Epithelial cell of proximal tubule (primary cell): ENCODE measurements at regions not wholly inside any gene's neighbourhood (a gene's known extent, or its start where the extent isn't known, plus 50 kb on each side); places are given as distances from the start of the nearest gene placed in this dataset.

Experiments used
- DNase-seq: peaks from one replicate; pipeline ENCODE4 v3.0.0-alpha.2; 2011; ENCODE audit warnings: low read depth
- H3K4me3 ChIP-seq: 2 replicates; pipeline ENCODE4 v1.5.1; 2011; ENCODE audit warnings: low read depth, mild to moderate bottlenecking, low read length
- CTCF ChIP-seq: conservative IDR thresholded peaks from 2 replicates; pipeline ENCODE4 v1.5.1; 2012; ENCODE audit warnings: low read depth, mild to moderate bottlenecking, low read length

DNA sequence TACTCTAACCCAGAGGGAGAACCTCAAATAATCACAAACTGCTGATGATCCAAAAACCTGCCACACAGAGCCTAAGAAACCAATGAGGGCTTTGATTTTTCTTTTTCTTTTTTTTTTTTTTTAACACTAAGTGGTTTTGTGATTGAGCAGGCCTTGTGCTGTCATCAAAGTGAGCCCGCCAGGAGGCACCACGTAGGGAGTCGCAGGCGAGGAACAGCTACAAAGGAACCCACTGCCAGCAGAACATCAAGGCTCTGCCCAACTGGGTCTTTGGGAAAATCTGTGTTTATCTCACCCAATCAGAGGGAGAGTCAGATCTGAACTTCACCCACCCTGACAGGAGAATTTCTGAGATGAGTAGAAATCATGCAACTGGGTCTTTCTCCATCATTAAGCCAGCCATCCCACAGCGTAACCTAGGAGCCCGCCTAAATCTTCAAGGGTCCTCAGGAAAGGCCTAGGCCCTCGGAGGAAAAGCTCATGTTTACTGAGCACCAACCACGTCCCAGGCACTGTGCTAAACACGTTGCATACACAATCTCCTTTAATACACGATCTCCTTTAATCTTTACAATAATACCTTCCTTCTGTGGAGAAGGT lies 126.9 kb upstream of the FSTL4 start:
- TF ChIP-seq CTCF: no peak
- no peak overlapping the region for H3K4me3 ChIP-seq
- no peak for DNase-seq

DNA sequence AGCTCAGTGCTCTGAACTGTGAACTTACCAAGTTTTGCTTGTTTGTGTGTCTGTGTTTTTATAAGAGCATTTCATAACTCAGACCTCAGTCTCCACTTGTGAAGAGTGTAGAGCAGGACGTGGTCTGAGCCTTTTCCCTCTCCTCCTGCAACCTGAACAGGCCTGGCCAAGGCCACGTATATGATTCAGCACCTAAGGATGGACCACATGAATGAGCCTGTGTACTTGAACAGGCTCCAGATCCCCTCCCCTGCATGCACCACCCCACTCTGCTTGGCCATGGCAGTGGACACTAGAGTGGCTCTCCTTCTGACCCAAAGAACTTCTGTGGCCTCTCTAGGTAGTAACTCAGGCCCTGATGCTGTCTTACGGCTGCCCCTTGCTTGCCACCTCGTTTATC lies 125.9 kb upstream of the FSTL4 start:
- TF ChIP-seq CTCF: no peak
- no peak for DNase-seq
- H3K4me3 ChIP-seq: no peak overlapping the region

DNA sequence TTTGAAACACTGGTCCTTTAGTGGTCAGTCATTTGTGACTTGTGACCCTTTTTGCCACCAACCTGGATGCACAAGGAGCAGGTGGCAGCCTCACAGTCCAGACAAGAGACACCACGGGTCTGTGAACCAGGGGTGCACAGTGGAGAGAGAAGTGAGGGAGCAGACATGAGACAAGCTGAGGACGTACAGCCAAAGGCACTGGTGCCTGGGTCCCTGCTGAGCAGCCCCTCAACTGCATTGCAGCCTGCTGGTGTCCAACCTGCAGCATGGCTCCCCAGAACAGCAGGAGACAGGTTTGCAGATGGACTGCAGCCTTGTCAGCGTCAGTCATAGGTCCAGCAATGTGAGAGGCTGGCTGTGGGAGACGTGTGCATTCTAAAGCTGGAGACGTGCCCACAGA lies 124.2 kb upstream of the FSTL4 start:
- no peak overlapping the region for H3K4me3 ChIP-seq
- DNase-seq: no peak
- no peak for TF ChIP-seq CTCF

DNA sequence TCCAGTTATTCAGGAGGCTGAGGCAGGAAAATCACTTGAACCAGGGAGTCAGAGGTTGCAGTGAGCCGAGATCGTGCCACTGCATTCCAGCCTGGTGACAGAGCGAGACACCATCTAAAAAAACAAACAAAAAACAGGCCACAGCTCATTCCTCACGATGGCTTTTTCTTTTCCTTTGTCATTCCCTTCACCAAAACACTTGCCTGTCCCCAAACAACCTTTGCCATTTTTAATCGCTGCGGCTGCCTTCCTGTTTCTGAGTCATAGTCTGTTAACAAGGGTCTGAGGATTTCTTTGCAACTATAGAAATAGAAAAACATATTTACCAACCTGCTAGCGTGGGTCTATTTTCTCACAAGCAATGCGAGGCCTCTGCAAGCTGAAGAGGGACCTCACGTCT lies 123.0 kb upstream of the FSTL4 start:
- H3K4me3 ChIP-seq: no peak overlapping the region
- no peak for TF ChIP-seq CTCF
- no peak for DNase-seq

DNA sequence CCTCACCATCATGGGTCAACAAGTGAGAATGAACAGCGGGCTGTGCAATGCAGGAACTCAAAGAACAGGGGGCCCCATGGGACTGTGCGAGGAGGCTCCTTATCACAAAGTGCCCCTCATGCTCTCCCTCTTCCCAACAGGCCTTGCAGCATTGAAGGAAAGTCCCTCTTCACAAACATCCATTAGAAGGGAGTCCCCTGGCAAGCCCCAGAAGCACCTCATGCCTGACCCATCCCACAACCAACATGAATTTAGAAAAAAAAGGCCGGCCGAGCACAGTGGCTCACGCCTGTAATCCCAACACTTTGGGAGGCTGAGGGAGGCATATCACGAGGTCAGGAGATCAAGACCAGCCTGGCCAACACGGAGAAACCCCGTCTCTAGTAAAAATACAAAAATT lies 122.6 kb upstream of the FSTL4 start:
- no peak for DNase-seq
- H3K4me3 ChIP-seq: no peak overlapping the region
- TF ChIP-seq CTCF: no peak

- H3K4me3 ChIP-seq: no peak overlapping the region
- DNase-seq: no peak
- TF ChIP-seq CTCF: no peak
Measured at GRCh38 chr5:133732536-133732935, 120.2 kb upstream of the FSTL4 start.

GRCh38 chr5:133731951-133732350 lies 119.6 kb upstream of the FSTL4 start:
- H3K4me3 ChIP-seq: no peak overlapping the region
- no peak for TF ChIP-seq CTCF
- no peak for DNase-seq
